NK-92 treated with Interleukin-12 subunit alpha and Interleukin-12 subunit beta, amount 100 ng/mL, for 24 hours (cell line): ENCODE measurements at regions not wholly inside any gene's neighbourhood (a gene's known extent, or its start where the extent isn't known, plus 50 kb on each side); places are given as distances from the start of the nearest gene placed in this dataset.

Experiments used
- DNase-seq: peaks from one replicate; lab custom pipeline; 2025; lab: John Stamatoyannopoulos, UW

DNA sequence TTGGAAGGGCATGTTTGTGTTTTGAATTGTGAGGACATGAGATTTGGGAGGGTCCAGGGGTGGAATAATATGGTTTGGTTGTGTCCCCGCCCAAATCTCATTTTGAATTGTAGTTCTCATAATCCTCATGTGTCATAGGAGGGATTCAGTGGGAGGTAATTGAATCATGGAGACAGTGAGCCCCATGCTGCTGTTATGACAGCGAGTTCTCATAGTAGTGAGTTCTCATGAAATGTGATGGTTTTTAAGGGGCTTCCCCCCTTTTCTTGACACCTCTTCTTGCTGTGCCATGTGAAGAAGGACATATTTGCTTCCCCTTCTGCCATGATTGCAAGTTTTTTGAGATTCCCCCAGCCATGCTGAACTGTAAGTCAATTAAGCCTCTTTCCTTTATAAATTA lies 260.0 kb downstream of the DUSP6 start:
- DNase-seq = no peak

DNA sequence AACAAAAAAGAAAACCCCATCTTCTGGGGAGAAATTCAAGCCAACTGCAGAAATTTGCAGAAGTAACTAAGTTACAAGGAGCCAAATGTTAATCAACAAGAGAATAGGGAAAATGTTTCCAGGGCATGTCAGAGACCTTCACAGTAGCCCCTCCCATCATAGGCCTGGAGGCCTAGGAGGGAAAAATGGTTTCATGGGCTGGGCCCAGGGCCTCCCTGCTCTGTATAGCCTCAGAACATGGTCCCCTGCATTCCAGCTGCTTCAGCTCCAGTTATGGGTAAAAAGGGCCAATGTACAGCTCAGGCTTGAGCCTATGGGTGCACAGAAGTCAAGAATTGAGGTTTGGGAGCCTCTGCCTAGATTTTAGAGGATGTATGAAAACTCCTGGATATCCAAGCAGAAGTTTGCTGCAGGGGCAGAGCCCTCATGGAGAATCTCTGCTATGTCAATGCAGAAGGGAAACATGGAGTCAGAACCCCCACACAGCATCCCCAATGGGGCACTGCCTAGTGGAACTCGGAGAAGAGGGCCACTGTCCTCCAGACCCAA lies 260.9 kb downstream of the DUSP6 start:
- DNase-seq = no peak

DNA sequence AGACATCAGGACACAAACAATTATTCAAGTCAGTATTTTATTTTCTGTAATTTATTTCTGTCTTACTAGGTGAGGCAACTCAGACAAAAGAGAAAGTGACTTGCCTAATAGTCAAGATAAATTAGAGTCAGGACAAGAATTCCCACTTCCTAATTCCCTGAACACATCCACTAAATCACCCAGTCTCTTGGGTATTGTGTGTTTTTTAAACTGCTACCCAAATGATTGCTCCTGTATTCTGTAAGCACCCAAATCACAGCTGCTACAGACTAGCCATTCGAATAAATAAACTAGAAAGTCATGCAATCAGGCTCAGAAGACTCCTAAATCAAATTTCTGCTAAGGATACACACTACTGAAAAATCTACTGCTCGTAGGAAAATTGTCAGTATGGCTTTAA lies 263.0 kb downstream of the DUSP6 start:
- no peak for DNase-seq

DNA sequence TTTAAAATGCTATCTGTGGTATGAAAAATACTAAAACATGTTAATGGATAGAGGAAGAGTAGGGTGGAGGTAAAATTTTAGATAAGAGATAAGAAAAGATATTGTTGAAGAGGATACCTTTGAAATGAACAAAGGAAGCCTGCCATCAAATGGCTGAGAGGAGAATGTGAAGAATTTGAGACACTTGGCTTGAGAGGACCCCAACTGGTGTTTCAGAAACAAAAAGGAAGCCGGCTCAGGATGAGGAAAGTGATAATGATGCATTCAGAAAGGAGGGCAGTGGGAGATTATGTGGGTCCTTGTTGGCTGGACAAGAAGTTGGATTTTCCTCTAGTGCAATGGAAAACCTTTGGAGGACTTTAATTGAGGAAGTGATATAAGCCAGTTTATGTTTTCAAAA lies 264.4 kb downstream of the DUSP6 start:
- no peak for DNase-seq

DNA sequence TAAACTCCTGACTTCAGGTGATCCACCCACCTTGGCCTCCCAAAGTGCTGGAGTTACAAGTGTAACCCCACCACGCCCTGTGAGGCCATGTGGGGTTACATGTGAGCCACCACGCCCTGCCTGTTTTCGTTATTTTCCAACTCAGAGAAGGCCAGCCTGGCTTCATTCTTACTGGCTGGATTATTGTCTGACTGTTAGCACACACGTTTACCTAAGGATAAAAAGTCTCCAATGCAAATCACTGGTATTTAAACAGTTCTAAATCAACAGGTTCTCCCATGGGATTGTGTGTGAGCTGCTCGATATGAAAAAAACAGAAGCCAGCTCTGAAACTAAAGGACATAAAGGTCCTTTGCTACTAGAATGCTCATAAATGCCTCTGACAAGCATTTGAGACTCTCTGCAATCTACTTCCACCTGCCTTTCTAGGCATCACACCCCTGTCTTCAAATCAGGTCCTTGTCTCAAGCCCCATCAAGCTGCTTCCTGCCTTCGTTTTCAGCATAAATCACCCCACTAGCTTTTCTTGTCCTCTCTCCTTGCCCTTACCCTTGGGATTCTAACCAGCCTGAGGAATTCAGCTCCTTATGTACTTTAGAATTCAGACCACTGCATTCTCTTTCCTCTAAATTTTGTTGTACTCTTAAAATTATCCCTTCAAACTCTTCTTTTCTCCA lies 265.0 kb downstream of the DUSP6 start:
- no peak for DNase-seq

DNA sequence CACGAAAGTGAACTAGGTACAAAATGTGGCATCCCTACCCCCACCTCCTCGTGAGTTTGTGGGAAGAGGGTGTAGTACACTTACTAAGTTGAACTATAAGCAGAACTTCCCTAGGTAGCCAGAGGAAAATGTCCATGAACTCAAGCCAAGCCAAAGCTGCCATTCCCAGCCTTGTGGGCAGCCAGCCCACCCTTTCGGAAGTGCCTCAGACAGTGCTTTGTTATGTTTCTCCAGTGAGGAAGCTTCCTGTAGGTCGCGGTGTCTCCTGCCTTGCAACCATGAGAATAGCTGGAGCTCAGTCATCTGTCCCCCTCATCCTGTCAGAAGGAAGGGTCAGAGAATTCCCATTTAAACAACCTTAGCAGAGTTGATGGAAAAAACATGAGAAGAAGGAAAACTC lies 266.9 kb downstream of the DUSP6 start:
- no peak for DNase-seq

DNA sequence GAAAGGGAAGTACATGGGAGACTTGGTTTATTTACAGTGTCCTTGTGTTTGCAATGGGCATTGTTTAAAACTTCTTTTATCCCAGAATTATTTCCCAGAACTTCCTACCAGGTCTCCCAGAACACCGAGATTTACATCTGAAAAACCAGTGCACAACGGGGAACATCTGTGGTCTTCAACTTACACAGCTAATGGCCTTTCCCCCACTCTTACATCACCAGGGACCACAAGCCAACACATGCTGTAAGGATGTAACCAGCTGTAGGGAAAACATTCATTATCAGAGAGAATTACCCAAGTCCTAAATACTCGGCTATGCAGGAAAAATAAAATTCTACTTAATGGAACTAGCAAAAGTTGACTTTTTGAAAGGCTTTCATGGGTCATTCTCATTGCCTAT lies 267.6 kb downstream of the DUSP6 start:
- no peak for DNase-seq

DNA sequence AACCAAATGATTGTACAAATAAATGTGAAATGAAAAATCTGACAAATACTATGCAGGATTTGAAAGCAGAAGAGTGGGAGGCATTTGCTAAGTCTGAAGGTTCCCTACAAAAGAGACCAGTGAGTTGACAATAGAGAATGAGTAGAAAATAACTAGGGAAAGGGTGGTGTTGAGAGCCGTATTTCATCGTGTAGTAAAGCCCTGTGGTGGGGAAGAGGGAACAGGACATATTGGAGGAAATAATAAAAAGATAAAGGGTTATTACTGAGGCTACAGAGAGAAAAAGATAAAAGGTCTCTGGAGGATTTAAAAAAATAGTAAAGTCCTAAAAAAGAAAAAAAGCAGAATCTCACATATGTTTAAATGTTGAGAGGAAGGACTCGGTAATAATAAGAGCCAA lies 268.8 kb downstream of the DUSP6 start:
- no peak for DNase-seq

DNA sequence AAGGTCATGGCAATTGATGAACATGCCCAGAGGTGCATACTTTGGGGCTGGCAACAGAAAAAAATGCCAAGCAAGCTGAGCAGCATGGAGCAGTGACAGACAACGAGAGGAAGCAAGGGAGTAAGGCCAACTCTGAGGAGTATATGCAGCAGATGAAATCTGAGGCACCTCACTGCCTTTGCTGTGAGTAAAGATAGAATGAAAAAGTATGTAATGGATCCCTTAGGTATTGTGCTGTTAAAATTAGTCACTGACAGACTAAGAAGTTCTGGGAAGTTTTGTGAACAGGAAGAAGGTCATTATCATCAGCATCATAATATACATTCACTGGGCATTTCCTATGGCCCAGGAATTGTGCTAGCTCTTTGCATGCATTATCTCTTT lies 269.9 kb downstream of the DUSP6 start:
- no peak for DNase-seq

DNA sequence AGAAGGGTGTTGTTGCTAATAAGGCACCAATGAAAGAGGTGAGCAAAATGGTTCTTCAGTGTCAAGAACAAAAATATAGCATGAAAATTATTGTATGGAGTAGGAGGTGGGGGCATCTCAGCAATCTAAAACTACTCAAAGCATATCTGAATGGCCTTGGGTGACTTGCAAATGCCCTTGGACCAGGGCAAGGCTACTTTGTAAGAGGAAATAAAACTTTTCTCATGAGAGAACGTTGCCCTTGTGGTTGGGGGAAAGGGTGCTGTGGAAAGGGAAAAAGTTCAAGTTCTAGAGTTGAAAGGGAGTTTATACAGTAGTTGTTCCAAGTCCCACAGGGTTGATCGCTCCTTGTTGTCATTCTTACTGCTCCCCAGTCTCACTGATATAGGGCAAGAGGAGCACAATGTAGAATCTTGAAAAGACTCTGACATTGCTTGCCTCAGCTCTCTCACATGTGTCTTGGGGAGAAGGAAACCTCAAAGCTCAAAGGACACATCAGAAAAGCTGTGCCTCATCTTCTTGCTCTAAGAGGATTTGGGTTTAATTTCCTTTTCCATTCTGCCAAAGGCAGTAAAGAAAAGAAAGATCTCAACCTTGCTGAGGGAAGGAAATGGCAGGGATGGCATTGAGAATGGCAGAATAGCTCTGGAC lies 270.5 kb downstream of the DUSP6 start:
- DNase-seq = no peak

DNA sequence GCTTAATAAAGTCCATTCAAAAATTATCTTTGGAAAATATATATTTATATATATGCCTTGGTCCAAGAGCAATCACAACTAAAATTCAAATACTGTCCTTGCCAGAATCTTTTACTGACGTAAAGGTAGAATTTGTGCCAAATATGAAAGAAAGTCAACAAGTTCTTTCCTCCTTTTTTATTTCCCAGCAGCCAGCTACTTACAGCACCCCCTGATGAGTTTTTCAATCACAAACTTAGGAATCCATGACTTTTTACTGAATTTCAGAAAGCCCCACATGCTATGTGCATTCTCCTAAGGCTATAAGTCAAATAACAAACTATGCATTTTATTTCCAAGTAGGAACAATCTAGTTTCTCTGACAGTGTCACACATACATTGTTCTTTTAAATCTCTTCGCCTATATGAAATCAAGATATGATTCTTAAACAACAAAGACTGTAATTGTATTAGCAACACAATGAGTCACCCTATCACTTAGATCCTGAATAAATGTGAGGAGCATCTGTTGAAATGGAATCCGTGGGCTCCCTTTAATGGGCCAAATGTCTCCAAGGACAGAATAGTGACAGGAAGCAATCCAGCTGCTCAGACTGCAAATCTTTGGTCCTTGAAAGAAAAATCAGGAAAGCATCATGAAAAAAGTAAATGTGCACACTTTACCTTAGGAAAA lies 271.4 kb downstream of the DUSP6 start:
- DNase-seq = no peak

DNA sequence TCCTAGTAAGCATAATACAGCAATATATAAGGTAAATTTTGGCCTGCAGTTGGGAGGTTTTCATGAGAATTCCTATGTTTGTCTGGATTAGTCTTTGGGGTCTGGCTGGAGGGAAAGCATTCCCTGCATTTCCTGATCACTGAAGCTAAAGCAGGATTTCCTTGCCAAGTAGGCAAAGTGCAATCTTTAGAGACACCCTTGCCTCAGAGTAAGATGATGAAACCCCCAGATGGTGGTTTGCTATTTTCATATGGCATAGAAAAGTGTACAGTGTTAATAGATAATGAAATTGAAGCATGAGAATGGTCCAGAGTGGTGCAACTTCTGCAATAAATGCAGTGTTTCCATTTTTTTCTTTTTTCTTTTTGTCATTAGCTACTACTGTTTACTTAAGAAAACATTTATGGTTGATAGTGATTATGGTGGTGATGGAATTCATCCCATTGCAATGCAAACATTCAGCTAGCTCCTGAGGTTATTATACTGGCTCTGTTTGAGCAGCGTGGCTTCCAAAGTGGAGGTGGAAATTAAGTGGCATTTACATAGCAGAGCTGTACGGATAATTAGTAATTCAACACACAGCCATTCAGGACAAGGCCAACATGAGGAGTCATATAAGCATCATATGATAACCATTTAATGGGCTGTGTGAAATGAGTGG lies 276.3 kb downstream of the DUSP6 start:
- no peak for DNase-seq

DNA sequence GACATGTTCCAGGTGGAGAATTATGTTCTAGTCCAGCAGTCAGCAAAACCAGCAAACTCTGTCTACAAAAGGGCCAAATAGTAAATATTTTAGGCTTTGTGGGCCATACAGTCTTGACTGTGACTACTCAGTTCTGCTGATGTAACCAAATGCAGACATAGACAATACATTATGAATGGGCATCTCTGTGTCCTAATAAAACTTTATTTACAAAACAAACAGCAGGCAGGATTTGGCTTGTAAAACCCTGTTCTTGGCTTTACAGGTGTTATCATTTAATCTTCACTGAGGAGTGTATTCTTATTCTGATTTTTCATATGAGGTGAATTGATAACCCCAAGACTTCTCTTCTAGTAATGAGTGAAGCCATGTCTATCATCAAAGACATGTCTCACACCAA lies 278.6 kb downstream of the DUSP6 start:
- DNase-seq = no peak

DNA sequence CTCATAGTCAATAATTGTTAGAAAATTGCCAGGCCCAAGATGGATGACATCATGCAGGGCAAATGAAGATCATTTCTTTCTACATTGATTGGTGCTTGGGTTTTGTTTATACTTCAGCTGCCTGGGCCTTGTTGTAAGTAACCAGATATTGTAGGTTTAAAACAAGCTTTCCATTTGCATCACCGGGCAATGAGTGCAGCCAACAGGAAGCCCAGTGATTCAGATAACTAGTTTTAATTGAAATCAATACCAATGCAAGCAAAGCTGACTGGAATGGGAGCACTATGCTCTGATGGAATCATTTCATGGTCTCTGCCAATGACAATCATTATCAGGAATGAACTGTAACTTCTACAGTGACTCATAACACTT lies 279.3 kb downstream of the DUSP6 start:
- no peak for DNase-seq

DNA sequence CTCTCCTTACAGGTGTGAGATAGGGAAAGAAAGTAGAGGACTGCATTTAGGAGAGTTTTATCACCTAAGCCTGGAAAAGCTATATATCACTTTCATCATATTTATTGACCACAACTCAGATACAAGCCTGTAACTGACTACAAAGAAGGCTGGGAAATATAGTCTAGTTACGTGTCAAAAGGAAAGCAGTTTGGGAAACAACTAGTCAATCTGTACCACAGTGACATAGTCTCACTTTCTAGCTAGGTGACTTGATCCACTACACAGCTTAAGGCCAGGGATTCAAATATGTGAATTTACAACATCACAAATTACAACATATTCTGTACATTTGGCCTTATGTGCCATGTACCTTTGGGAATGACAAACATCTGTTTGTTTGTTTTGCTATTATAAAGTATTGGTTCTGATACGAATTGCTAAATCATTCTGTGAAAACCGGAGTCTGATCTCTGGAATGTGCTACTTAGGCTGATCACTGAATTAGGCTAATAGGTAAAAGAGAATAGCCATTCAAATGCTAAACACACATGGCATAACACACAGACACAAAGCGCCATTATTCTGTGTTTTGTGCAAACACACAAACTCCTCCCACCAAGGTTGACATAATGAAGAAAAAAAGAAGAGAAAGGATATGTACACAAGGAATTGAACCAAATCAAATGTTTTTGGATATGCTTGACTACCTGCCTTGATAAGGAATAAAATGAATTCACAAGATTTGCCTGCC lies 279.8 kb downstream of the DUSP6 start:
- DNase-seq = no peak

DNA sequence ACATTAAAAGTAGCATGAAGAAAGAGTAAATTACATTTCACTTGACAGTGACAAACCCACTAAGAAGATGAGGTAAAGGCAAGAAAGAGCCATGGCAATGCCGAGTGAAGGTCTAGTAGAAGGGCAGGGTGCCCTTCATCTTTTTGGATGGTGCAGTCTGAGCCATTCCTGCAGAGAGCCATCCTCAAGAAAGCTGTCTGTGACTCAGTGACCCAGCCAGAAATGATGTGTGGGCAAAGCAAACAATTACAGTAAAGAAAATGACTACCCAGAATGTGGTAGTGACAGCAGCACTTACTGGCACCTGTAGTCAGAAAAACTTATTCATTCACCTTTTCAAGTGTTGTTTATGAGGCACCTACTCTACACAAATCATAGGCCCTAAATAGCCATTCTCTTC lies 281.7 kb downstream of the DUSP6 start:
- DNase-seq = no peak

DNA sequence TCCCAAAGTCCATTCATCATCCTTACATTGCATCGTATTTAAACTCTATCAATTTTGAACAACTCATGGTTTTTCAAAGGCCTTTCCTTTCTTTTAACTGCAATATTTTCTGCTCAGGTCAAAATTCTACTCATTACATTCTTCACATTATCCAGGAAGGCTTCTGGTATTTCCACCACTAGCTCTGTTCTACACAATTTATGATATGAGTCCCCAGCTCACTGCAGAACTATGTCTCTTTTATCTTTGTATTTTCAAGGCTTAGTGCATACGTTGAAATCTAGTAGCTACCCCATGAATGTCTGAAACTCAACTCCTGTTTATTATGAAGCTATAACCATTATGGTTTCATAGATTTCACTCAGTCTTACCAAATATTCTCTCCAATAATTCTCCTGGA lies 282.9 kb downstream of the DUSP6 start:
- no peak for DNase-seq

DNA sequence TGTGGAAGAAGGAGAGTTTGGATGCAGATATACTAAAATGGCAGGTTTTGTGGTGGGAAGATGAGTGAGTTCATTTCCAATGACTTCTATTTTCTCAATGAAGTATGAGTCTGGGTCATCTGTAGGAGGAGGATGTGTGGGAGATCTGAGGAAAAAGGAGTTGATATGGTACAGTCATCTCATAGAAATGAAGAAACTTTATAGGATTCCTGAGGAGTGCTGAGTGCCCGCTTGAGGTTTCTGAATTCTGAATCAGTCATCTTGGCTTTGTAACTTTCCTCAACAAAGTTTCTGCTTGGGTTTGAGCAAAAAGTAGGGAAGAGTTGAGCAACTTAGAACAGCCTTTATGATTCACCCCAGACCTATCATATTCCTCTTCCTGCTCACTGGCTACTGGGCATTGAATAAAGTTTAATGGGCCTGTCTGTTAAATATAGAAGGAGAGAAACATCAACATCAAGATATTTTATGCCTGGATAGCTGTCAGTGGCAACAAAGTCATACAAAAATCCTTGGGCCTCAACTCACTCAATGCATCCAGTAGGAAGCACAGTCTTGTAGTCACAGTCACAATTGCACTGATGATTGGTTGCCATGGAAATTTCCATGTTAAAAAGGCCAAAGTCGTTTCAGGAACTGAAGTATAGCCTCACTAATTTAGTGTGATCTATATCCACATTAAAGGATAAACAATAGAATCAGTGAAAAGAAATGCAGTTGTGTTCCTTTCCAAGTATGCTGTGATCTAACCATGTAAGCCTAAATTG lies 284.7 kb downstream of the DUSP6 start:
- DNase-seq = no peak

DNA sequence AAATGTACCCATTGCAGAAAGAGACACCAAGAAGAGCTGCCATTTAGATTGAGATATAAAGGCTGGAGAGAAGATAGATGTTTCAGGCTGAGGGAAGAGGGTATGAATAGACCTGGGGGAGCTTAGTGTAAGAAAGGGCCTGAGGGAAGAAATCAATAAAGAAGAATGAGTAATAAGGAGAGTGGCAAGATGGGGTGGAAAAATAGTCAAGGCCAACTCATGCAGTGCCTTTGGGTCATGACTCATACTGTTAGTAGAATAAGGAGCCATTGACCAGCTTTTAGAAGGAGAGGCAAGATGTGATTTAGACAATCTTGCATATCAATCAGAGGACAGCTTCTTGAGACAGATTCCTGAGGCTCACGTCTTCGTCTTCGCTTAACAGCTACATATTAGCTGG lies 287.5 kb downstream of the DUSP6 start:
- no peak for DNase-seq

DNA sequence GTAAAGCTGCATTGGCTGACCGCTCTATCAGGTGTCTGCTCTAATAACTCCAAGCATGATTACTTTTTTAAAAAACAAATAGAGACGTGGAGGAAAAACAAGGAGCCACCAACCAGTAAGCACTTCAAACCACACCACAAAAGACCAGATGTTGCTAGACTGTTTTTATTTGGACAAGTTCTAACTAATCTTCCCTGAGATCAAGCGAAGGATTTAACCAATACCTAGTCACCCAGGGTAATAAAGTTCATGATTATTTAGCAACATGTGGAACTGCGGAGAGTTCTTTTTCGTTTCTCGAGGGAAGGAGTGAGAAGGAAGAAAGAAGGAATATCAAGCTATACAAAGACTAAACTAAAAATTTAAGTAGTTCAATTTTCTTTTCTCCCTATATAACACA lies 288.1 kb downstream of the DUSP6 start:
- no peak for DNase-seq

DNA sequence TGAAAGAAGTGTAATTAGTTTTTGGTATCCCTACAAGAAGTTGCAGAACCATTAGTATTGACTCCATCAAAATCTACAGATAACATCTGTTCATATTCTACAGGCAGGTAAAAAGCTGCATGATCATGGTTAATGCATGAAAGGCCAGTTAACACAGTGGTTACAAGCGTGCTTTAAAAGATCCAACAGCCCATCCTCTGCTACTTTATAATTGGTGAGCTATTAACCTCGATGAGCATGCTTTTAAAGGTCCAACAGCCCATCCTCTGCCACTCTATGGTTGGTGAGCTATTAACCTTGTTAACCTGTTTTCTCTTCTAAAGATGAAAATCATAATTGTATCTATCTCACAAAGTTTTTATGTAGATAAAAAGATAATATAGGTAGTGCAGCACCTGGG lies 289.3 kb downstream of the DUSP6 start:
- no peak for DNase-seq
